Kidney (tissue), 13 donors: ENCODE measurements at regions not wholly inside any gene's neighbourhood (a gene's known extent, or its start where the extent isn't known, plus 50 kb on each side); places are given as distances from the start of the nearest gene placed in this dataset.

Experiments
- DNase-seq, 5 donors: peaks; one replicate each; pipeline ENCODE4 v3.0.0-alpha.2; 2013 to 2020
- FAIRE-seq: peaks from 2 replicates; lab custom pipeline; 2012; peaks lifted over from hg19 to GRCh38; lab: Jason Lieb, UNC
- H3K27ac ChIP-seq, 2 donors: one replicate each; pipeline ENCODE4 v1.7.0; 2013; ENCODE audit warnings: low read depth in 2 of 2, low read length in 2 of 2, inconsistent platforms in 1 of 2
- H3K27me3 ChIP-seq: one replicate; pipeline ENCODE4 v1.7.1; 2013; ENCODE audit warnings: low read length, inconsistent platforms; ENCODE audit not compliant: control insufficient read depth, insufficient read depth
- H3K36me3 ChIP-seq, 3 donors: one replicate each; pipeline versions ENCODE4 v1.7.0 to v1.7.1; 2013; ENCODE audit warnings: low read length in 3 of 3, control low read depth in 1 of 3, inconsistent platforms in 1 of 3; ENCODE audit not compliant: insufficient read depth in 3 of 3, control insufficient read depth in 2 of 3
- H3K4me1 ChIP-seq, 3 donors: one replicate each; pipeline versions ENCODE4 v1.7.0 to v1.7.1; 2013; ENCODE audit warnings: low read length in 3 of 3, inconsistent platforms in 1 of 3, low read depth in 1 of 3; ENCODE audit not compliant: control insufficient read depth in 2 of 3, insufficient read depth in 2 of 3
- H3K4me3 ChIP-seq, 3 donors: one replicate each; pipeline versions ENCODE4 v1.7.0 to v1.8.1; 2013; ENCODE audit warnings: low read length in 3 of 3, control low read depth in 1 of 3, inconsistent platforms in 1 of 3
- H3K9ac ChIP-seq, 3 donors: one replicate each; pipeline versions ENCODE4 v1.7.0 to v1.7.1; 2013; ENCODE audit warnings: low read length in 3 of 3, control low read depth in 1 of 3, inconsistent platforms in 1 of 3
- H3K9me3 ChIP-seq, 3 donors: one replicate each; pipeline versions ENCODE4 v1.7.0 to v1.7.1; 2013; ENCODE audit warnings: low read length in 3 of 3, control low read depth in 1 of 3, inconsistent platforms in 1 of 3; ENCODE audit not compliant: control insufficient read depth in 2 of 3, insufficient read depth in 1 of 3
- CTCF ChIP-seq: IDR thresholded peaks from 3 replicates; pipeline ENCODE4 v1.5.1; 2012; ENCODE audit warnings: mild to moderate bottlenecking, moderate library complexity, borderline replicate concordance; ENCODE audit not compliant: insufficient read depth; ENCODE audit errors: extremely low read depth
- intact Hi-C: fragments of 100-400 bp; cut with DNase I; formaldehyde crosslinking; loops from one replicate; pipeline ENCODE4 v1.11.1; 2022
- donor health status: control.
- donor health status: control.
- donor health status: control.
- donor health status: control.
- donor health status: control.
- donor health status: DM: yes; HTN: yes; CAD: no.
- donor health status: Normal renal cell carcinoma (clear cell type).

- Histone ChIP-seq H3K36me3 (no peaks in the 10 kb centered on the region), H3K27me3 (no peaks in the 10 kb centered on the region), H3K4me1 (no peaks in the 10 kb centered on the region), H3K9me3 (no peaks in the 10 kb centered on the region), H3K4me3 (no peak overlapping the region), H3K27ac (no peak overlapping the region), H3K9ac (no peak overlapping the region)
- FAIRE-seq = no peak
- DNase-seq = peak in 2 of 5 donors; percentile 22 to 33
- TF ChIP-seq CTCF = no peak
- intact Hi-C loops = no loop called here
These were observed 286.8 kb downstream of the SPATA31D1 start for GRCh38 chr9:82275258-82275927.

GRCh38 chr9:82281066-82281465 lies 292.5 kb downstream of the SPATA31D1 start:
- intact Hi-C loops = no loop called here

GRCh38 chr9:82284758-82285157 lies 296.2 kb downstream of the SPATA31D1 start:
- no peak overlapping the region for H3K4me3 ChIP-seq
- no peaks in the 10 kb centered on the region for H3K27me3 ChIP-seq
- TF ChIP-seq CTCF = no peak
- intact Hi-C loops = no loop called here
- H3K27ac ChIP-seq = no peak overlapping the region
- H3K36me3 ChIP-seq = no peaks in the 10 kb centered on the region
- FAIRE-seq (no peak), DNase-seq (no peak)
- no peak overlapping the region for H3K9ac ChIP-seq
- H3K4me1 ChIP-seq = no peaks in the 10 kb centered on the region
- H3K9me3 ChIP-seq = no peaks in the 10 kb centered on the region

More at GRCh38 chr9:82281066-82281465, 292.5 kb downstream of the SPATA31D1 start:
- Histone ChIP-seq H3K9ac (no peak overlapping the region), H3K4me1 (no peaks in the 10 kb centered on the region), H3K27ac (no peak overlapping the region), H3K27me3 (no peaks in the 10 kb centered on the region), H3K9me3 (no peaks in the 10 kb centered on the region), H3K36me3 (no peaks in the 10 kb centered on the region), H3K4me3 (no peak overlapping the region)
- TF ChIP-seq CTCF = no peak
- DNase-seq (no peak), FAIRE-seq (no peak)
